Mucosa of rectum (tissue), 2 donors: ENCODE measurements at regions not wholly inside any gene's neighbourhood (a gene's known extent, or its start where the extent isn't known, plus 50 kb on each side); places are given as distances from the start of the nearest gene placed in this dataset.

Source experiments
- H3K27ac ChIP-seq, 2 donors: one replicate each; pipeline ENCODE4 v1.7.0; 2013; ENCODE audit warnings: inconsistent platforms in 2 of 2, low read depth in 2 of 2, low read length in 2 of 2
- H3K27me3 ChIP-seq, 2 donors: one replicate each; pipeline ENCODE4 v1.7.0; 2013; ENCODE audit warnings: low read length in 2 of 2; ENCODE audit not compliant: control insufficient read depth in 2 of 2, insufficient read depth in 2 of 2
- H3K36me3 ChIP-seq, 2 donors: one replicate each; pipeline ENCODE4 v1.7.0; 2013; ENCODE audit warnings: low read length in 2 of 2; ENCODE audit not compliant: control insufficient read depth in 2 of 2, insufficient read depth in 2 of 2
- H3K4me1 ChIP-seq, 2 donors: one replicate each; pipeline ENCODE4 v1.7.0; 2013; ENCODE audit warnings: low read length in 2 of 2, mild to moderate bottlenecking in 1 of 2; ENCODE audit not compliant: control insufficient read depth in 2 of 2, insufficient read depth in 2 of 2
- H3K4me3 ChIP-seq, 2 donors: one replicate each; pipeline ENCODE4 v1.7.0; 2013; ENCODE audit warnings: low read length in 2 of 2
- H3K9ac ChIP-seq, 2 donors: one replicate each; pipeline ENCODE4 v1.7.0; 2013; ENCODE audit warnings: low read length in 2 of 2, low read depth in 1 of 2, mild to moderate bottlenecking in 1 of 2
- H3K9me3 ChIP-seq, 2 donors: one replicate each; pipeline ENCODE4 v1.7.0; 2013; ENCODE audit warnings: low read length in 2 of 2; ENCODE audit not compliant: control insufficient read depth in 2 of 2
- donor health status: healthy.
- donor health status: Normal muscosa, but diverticular disease.

DNA sequence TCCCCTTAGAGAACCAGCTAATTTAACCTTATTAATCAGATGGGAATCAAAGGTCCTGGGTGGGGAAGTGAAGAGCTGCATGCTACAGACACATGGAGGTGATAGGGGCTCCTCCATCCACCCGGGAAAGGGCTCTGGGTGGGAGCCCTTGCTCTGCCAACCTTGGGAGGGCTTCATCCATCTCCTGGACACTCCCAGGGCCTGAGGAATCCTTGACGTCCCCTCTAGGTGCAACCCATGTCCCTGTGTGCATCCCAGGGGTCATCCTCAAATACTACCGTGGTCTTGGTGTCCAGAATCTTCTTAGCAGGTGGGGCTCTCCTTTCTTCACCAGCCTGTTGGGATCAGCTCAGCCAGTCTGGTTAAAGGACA, 55.4 kb upstream of the IGFBP3 start:
- Histone ChIP-seq H3K27ac (no peak overlapping the region), H3K9me3 (no peaks in the 10 kb centered on the region), H3K36me3 (no peaks in the 10 kb centered on the region), H3K27me3 (no peaks in the 10 kb centered on the region), H3K4me3 (no peak overlapping the region), H3K9ac (no peak overlapping the region), H3K4me1 (peaks cover 0 to 2% of the 10 kb centered on the region in 2 donors)

- no peak overlapping the region for H3K4me3 ChIP-seq
- no peak overlapping the region for H3K27ac ChIP-seq
- H3K4me1 ChIP-seq = peaks cover 0 to 2% of the 10 kb centered on the region in 2 donors
- H3K9me3 ChIP-seq = no peaks in the 10 kb centered on the region
- no peaks in the 10 kb centered on the region for H3K27me3 ChIP-seq
- no peak overlapping the region for H3K9ac ChIP-seq
- no peaks in the 10 kb centered on the region for H3K36me3 ChIP-seq
Measured at GRCh38 chr7:45975847-45976484, 54.9 kb upstream of the IGFBP3 start.

- H3K4me1 ChIP-seq = peaks cover 0 to 2% of the 10 kb centered on the region in 2 donors
Measured at GRCh38 chr7:45975367-45975766, 54.3 kb upstream of the IGFBP3 start.

GRCh38 chr7:45974540-45975360, 53.7 kb upstream of the IGFBP3 start:
- H3K27me3 ChIP-seq = no peaks in the 10 kb centered on the region
- H3K4me1 ChIP-seq = peaks cover 0 to 2% of the 10 kb centered on the region in 2 donors
- H3K4me3 ChIP-seq = no peak overlapping the region
- no peaks in the 10 kb centered on the region for H3K9me3 ChIP-seq
- no peak overlapping the region for H3K27ac ChIP-seq
- no peak overlapping the region for H3K9ac ChIP-seq
- H3K36me3 ChIP-seq = no peaks in the 10 kb centered on the region

More at GRCh38 chr7:45975367-45975766, 54.3 kb upstream of the IGFBP3 start:
- no peak overlapping the region for H3K9ac ChIP-seq
- H3K27me3 ChIP-seq = no peaks in the 10 kb centered on the region
- H3K36me3 ChIP-seq = no peaks in the 10 kb centered on the region
- no peak overlapping the region for H3K27ac ChIP-seq
- H3K4me3 ChIP-seq = no peak overlapping the region
- H3K9me3 ChIP-seq = no peaks in the 10 kb centered on the region

GRCh38 chr7:45973725-45974532, 52.9 kb upstream of the IGFBP3 start:
- Histone ChIP-seq H3K4me3 (no peak overlapping the region), H3K27me3 (no peaks in the 10 kb centered on the region), H3K36me3 (no peaks in the 10 kb centered on the region), H3K27ac (no peak overlapping the region), H3K9ac (no peak overlapping the region), H3K9me3 (no peaks in the 10 kb centered on the region), H3K4me1 (peaks cover 0 to 2% of the 10 kb centered on the region in 2 donors)

GRCh38 chr7:45972629-45973312, 51.7 kb upstream of the IGFBP3 start:
- Histone ChIP-seq H3K27me3 (no peaks in the 10 kb centered on the region), H3K9me3 (no peaks in the 10 kb centered on the region), H3K4me3 (no peak overlapping the region), H3K4me1 (peaks cover 0 to under 1% of the 10 kb centered on the region in 2 donors), H3K9ac (no peak overlapping the region), H3K27ac (no peak overlapping the region), H3K36me3 (no peaks in the 10 kb centered on the region)

- Histone ChIP-seq H3K4me3 (no peak overlapping the region), H3K9me3 (no peaks in the 10 kb centered on the region), H3K9ac (no peak overlapping the region), H3K27me3 (no peaks in the 10 kb centered on the region), H3K4me1 (no peaks in the 10 kb centered on the region), H3K36me3 (no peaks in the 10 kb centered on the region), H3K27ac (no peak overlapping the region)
Measured at GRCh38 chr7:45971661-45972175, 50.6 kb upstream of the IGFBP3 start.

- Histone ChIP-seq H3K9me3 (no peaks in the 10 kb centered on the region), H3K4me1 (no peaks in the 10 kb centered on the region), H3K4me3 (no peak overlapping the region), H3K27ac (no peak overlapping the region), H3K36me3 (no peaks in the 10 kb centered on the region), H3K9ac (no peak overlapping the region), H3K27me3 (no peaks in the 10 kb centered on the region)
Measured at GRCh38 chr7:45971171-45971570, 50.1 kb upstream of the IGFBP3 start.
